Hippocampal formation (tissue), 2 donors: ENCODE measurements at regions not wholly inside any gene's neighbourhood (a gene's known extent, or its start where the extent isn't known, plus 50 kb on each side); places are given as distances from the start of the nearest gene placed in this dataset.
"Not testable (repeated sequence)": the region's sequence is repeated elsewhere in the genome, so short reads cannot be mapped to it uniquely, and the experiment has no call there.

Experiments
- DNase-seq, 2 donors: peaks; one replicate each; lab custom pipeline; 2025; lab: John Stamatoyannopoulos, UW

DNA sequence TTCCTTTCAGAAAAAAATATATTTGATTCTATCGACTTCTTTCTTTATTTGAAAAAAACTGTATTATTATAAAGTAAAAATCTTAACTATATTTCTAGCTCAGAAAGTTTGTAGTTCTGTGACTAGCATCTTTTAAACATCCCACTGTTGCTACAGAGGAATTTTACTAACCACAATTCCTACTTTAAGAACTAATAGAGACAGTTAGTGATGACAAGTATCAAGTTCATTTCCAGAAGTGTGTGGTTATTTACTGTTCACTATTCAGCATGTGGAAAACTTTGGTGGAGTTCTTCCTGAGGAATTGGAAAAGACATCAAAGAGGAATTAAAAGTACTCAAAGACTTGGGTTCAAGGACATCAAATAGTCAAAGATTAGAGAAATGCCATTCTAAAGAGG lies 524.1 kb upstream of the CBLB start:
- no peak for DNase-seq

GRCh38 chr3:106397006-106397405 lies 528.2 kb upstream of the CBLB start:
- no peak for DNase-seq

DNA sequence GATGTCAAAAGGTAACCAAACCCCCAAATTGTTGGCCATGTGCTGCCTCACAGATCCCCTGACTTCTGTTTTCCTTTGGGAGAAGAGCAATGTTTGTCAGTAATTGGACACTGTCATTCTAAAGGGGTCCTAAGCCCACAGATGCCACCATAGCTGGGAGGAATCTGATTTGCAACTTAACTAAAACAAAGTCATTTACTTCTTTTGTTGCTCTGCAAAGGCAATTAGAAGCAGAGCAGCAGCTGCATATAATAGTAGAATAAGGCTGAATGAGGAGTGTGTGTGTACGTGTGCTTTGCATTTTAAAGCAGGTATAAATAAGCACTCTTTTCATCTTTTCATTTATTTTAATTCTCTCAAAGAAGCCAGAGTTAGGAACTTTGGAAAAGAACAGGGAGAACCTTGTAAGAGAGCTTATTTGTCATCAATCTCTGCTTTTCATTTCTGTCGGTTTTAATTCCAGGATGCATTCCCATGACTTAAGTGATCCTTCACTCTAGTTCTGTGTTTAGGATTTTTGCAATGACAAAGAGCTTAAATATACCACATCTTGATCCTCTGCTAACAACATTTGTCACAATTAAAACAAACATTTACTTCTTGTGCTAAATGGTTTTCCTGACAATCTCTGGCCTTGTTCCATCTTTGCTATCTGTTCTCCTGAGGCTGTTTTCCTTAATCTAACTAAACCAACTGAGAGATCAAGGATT lies 530.2 kb upstream of the CBLB start:
- no peak for DNase-seq

DNA sequence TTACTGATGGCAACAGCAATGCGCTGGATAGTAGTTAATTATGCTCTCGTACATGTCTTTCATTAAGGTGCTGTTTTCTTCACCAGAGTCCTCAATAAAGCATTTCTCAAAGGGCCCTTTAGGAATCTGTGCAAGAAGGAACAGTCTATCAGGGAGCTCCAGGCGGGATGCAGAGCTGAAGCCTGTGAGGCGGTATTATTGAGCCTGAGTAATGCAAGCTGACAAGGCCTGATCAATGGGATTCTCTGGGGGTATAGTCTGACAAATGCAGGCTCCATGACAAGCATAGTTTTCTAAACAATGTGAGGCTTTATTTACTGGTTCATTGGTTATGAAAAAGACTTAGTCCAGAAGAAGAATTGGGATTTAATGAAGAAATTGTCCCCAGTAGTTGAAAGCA lies 530.9 kb upstream of the CBLB start:
- DNase-seq, result no peak

DNA sequence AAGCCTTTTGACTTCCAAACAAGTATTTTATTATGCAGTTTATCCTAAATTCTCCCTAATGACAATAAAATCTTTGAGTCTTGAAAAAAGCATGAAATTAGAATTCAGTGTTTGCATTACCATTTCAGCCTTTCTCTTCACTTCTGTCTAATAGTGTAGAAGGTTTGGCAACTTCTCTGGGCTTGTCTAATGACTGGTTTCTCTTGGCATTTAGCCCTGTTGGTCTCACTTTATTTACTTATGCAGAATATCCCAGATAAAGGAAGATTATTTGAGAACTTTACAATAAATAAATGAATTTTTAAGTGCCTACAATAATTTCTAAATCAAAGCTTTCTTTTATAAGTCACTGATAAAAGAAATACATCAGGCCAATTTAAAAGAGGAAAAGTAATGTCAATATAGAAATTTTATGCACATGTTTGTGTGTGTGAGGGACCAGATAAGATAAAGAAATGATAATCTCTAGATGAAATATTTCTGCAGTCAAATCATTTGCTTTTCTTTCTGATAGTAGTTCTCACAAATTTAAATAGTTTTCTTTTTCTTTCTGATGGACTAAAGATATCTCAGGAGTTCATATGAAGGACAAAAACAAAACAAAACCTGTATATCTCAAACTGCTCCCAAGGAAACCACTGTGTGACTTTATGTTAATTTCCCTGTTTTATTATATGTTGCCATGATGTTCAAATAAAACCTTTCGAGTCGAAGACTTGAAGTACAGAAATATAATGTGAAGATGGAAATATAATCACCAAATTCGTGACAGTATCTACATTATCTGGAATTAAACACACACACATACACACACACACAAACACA lies 533.1 kb upstream of the CBLB start:
- DNase-seq, result no peak

GRCh38 chr3:106403371-106404145 lies 534.7 kb upstream of the CBLB start:
- DNase-seq, result no peak

DNA sequence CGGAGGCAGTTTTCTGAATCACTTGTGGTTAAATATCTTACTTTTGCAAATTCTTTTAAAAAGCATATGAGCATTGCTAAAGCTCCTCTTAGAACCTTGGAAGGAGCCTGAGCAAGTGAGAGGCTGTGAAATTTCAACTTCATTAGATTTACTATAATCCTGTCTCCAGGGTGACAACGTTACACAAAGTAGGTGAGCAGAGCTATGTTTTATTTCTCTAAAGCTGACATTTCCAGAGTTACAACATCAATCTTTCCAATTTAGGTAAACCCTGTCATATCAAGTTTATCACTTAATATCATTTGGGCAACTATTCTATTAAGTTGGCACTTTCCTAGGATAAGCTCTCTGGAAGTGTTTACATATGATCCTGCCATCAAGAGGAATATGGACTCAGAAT lies 544.9 kb upstream of the CBLB start:
- no peak for DNase-seq

DNA sequence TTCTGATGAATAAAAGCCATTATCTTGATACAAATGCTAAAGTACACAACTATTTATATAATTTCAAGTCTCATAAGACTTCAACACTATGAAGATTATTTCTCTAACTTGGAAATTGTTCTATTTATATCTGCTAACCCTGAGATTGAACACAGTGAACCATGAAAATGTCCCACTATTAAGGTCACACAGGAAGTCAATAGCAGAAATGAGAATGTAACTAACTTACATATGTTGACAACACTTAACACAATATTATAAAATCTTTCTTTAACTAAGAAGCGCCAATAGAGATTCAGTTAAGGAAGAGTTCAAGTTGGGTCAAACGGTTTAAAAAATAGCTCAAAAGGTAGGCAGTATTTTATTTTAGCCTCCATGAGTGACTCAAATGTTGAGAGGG lies 551.8 kb upstream of the CBLB start:
- DNase-seq, result no peak

DNA sequence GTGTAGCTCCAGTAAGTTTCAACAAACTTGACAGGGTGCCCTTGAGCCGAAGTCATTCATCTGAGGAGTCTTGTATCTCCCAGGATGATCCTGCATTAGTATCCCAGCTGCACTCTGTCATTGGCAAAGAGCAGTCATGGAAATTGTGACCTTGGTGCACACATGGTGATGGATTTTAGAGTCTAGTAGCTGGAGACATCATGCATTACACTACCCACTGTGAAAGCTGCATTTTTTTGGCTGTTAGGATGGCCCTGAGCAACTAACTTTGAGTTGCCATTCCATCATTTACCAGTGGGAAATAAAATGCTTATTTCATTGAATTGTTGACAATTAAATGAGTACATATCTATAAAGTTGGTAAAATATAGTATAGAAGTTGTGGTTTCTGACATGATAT lies 552.6 kb upstream of the CBLB start:
- no peak for DNase-seq

DNA sequence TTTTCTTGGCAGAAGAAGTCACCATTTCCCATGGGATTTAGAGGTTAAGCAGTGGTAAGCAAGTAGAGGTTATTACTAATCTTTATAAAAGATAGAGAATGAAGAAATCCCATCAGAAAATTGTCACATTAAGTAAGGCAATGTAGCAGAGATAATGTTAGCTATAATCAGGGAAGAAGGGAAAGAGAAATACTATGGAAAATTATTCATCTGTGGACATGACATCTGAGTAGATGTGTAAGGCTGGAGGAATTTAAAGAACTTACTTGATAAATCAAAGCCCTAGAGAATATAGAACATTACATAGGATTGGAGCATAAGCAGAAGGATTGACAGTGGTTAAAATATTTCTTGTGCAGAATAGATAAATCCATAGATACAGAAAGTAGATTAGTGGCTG lies 553.1 kb upstream of the CBLB start:
- no peak for DNase-seq

DNA sequence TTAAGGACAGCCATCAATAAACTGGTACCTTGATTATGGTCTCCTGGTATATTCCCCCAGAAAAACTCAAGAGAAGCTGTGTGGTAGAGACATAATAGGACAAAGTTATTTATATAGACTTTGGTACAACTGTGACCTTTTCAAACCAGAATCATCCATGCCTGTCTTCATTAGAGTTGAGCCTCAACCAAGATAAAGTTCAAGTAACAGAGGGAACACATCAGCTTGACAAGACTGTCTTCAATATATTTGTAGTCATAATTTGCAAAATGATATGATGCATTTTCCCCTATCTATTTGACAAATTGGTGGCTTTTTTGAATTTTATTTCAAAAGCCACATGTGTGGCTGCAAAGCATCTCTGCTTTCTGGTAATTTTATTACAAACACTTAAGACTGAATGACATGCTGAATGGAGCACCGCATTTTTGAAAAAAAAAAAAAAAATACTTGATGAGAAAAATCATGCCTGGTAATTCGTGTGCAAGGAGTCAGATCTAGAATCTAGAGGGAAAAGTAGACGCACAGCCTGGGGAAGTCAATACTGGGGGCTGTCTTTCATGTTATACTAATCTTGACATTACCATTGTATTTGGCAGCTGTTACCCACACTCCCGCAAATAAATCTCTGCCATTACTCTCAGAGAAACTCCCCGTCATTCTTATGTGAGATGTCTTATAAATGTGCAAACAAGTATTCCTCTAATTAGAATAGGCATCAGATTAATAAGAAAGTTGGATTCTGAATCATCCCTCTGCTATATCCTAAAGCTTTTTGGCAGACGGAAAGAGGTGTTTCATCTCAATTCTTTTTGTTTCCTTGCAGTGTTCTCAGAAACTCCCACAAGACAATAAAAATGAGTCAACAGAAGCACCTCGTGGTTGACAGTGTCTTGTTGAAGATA lies 554.8 kb upstream of the CBLB start:
- DNase-seq, result no peak

GRCh38 chr3:106425026-106425425 lies 556.2 kb upstream of the CBLB start:
- no peak for DNase-seq

DNA sequence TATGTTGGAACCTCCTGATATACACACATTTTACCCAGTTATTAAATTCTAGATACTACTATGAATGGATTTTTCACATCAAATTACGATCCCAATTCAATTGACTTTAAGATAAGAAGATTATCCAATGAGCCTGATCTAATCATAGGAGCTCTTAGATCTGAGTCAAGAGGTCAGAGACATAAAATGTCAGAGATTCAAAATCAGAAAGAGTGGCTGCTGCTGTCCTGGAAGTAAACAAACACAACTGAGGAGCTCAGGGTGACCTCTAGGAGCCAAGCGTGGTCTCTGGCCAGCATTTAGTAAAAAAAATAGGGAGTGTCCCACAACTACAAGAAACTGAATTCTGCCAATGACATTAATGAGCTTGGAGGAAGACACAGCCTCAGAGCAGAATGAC lies 557.1 kb upstream of the CBLB start:
- no peak for DNase-seq

DNA sequence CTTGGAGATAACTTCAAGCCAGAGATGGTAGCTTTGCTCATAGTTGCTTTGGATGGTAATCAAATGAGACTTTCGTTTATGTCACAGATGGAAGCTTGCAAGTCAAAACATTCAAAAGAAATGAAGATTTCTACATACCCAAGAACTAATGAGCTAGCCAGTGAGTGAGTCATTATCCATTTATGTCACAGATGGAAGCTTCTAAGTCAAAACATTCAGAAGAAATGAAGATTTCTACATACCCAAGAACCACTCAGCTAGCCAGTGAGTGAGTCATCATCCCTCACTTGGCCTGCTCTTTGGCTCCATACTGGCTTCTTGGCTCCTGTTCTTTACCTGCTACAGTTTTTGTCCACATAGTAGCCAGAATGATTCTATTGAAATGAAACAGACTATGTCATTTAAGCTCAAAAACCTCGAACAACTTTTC lies 559.8 kb upstream of the CBLB start:
- DNase-seq, result no peak

DNA sequence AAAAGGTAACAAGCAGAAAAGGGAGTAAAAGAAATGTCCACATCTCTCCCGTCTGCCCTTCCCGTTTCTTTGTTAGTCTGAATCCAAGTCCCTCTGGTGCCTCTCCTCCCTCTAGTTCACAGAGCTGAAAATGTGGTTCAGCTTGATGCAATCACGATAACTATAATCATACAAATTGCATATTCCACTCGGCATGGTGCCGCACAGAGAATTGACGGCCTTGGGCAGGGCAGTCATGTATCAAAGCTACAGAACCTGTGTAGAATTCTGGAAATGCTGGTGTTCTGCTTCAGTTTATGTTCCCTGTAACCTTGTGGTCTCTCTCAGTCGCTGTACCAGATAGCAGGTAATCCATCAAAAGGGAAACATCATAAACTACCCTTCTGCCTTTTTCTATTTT lies 562.9 kb upstream of the CBLB start:
- no peak for DNase-seq

- no peak for DNase-seq
These were observed 567.2 kb upstream of the CBLB start for GRCh38 chr3:106435899-106436453.

DNA sequence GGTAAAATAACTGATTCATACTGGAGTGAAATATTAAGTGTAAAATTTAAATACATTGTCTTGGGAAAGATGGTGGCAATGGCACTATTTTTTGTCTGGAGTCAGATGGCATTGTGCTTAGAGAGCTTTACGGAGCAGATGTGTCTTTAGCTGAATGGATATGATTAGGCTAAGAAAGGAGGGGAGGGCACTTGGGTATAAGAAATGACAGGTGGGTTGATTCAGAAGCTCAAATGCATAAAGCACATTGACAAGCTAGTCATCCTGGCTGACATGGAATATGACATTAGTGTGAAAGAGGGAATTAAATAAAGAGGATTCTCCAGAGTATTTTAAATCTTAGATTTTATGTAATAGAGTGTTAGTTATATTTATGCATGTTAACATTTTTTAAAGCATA lies 570.1 kb upstream of the CBLB start:
- DNase-seq, result no peak

DNA sequence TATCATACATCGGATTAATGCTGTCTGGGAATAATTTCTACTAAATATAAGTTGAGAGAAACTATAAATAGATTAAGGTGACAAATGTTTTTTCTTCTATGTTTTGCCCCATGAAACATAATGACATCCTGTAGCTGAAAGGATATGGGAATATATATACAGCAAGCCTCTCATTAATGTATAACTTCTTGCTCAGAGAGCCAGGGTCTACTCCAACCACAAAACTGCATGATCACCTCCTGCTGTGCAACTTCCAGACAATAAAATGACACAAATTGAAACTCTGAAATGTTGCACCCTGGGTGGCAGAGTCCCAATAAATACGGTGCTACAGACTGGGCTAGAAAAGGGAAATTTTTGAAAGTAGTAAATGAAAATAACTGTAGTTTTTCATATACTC lies 571.9 kb upstream of the CBLB start:
- DNase-seq, result no peak

GRCh38 chr3:106446271-106446670 lies 577.5 kb upstream of the CBLB start:
- DNase-seq, result no peak

DNA sequence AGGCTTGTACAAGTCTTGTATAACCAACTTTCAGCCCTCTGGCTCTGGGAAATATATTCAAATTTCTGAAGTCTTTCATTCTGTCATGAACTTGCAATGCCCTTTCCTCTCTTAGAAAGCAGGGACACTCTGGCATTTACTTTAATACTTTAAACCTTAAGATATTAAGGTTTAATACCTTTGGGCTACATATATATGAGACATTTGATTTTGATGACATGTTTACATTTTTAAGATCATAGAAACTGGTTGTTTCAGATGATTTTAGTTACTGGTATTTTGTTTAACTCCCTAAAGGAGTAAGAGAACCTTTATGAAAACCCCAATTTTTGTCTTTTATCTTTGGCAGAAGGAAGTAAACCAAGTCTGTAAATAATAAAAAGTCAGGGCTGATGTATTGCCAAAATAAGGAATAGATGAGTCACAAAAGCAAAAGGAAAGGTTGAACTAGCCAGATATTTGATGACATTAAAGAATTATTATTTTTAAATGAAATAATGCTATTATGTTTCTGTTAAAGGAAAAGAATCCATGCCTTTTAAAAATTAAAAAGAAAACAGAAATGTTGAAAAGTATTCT lies 579.0 kb upstream of the CBLB start:
- DNase-seq, result no peak

GRCh38 chr3:106448372-106448966 lies 579.7 kb upstream of the CBLB start:
- DNase-seq, result not testable (repeated sequence)
